ENCODE measurements at regions not wholly inside any gene's neighbourhood (a gene's known extent, or its start where the extent isn't known, plus 50 kb on each side); places are given as distances from the start of the nearest gene placed in this dataset.

GRCh38 chr18:44584900-44585299 is 95.8 kb upstream of the SETBP1 start:
- Histone ChIP-seq H3K4me3 (no peak overlapping the region), H3K4me1 (no peaks in the 10 kb centered on the region), H3K9me3 (no peaks in the 10 kb centered on the region), H3K27ac (no peak overlapping the region), H3K27me3 (no peaks in the 10 kb centered on the region), H3K36me3 (no peaks in the 10 kb centered on the region)
- no peak for TF ChIP-seq CTCF (IDR thresholded peaks at IDR 0.05)
- DNase-seq (ENCODE audit: low spot score) = no peak

GRCh38 chr18:44586782-44587524 is 93.7 kb upstream of the SETBP1 start:
- Histone ChIP-seq H3K27ac (no peak overlapping the region), H3K27me3 (no peaks in the 10 kb centered on the region), H3K4me3 (no peak overlapping the region), H3K4me1 (peaks cover 0 to 3% of the 10 kb centered on the region in 2 donors), H3K36me3 (no peaks in the 10 kb centered on the region), H3K9me3 (no peaks in the 10 kb centered on the region)
- DNase-seq (ENCODE audit: low spot score) = no peak
- no peak for TF ChIP-seq CTCF (IDR thresholded peaks at IDR 0.05)

GRCh38 chr18:44588508-44588907 is 92.2 kb upstream of the SETBP1 start:
- no peaks in the 10 kb centered on the region for H3K36me3 ChIP-seq
- H3K4me1 ChIP-seq = peaks cover 0 to 8% of the 10 kb centered on the region in 2 donors
- H3K27me3 ChIP-seq = no peaks in the 10 kb centered on the region
- no peak overlapping the region for H3K27ac ChIP-seq
- H3K4me3 ChIP-seq = no peak overlapping the region
- TF ChIP-seq CTCF (IDR thresholded peaks at IDR 0.05) = no peak
- DNase-seq (ENCODE audit: low spot score) = no peak
- H3K9me3 ChIP-seq = no peaks in the 10 kb centered on the region

- Histone ChIP-seq H3K27me3 (no peaks in the 10 kb centered on the region), H3K27ac (no peak overlapping the region), H3K4me3 (no peak overlapping the region), H3K36me3 (no peaks in the 10 kb centered on the region), H3K4me1 (peaks cover 0 to 12% of the 10 kb centered on the region in 2 donors), H3K9me3 (no peaks in the 10 kb centered on the region)
- TF ChIP-seq CTCF (IDR thresholded peaks at IDR 0.05) = no peak
- no peak for DNase-seq (ENCODE audit: low spot score)
Observed at GRCh38 chr18:44589693-44590355, 90.9 kb upstream of the SETBP1 start.

- no peak overlapping the region for H3K27ac ChIP-seq
- no peaks in the 10 kb centered on the region for H3K27me3 ChIP-seq
- H3K36me3 ChIP-seq = no peaks in the 10 kb centered on the region
- no peak for DNase-seq (ENCODE audit: low spot score)
- H3K4me1 ChIP-seq = peaks cover 0 to 18% of the 10 kb centered on the region in 2 donors
- no peak overlapping the region for H3K4me3 ChIP-seq
- no peaks in the 10 kb centered on the region for H3K9me3 ChIP-seq
- TF ChIP-seq CTCF (IDR thresholded peaks at IDR 0.05) = no peak
Observed at GRCh38 chr18:44590956-44591670, 89.6 kb upstream of the SETBP1 start.

Data from right atrium auricular region (tissue), 2 donors.